ENCODE measurements at regions not wholly inside any gene's neighbourhood (a gene's known extent, or its start where the extent isn't known, plus 50 kb on each side); places are given as distances from the start of the nearest gene placed in this dataset.

- Histone ChIP-seq H3F3A (ENCODE audit: insufficient read depth, low read depth) (no peaks in the 10 kb centered on the region), H3K4me3 (no peak overlapping the region), H3K27me3 (ENCODE audit: insufficient read depth, low read depth) (no peaks in the 10 kb centered on the region), H3K79me2 (ENCODE audit: low read depth) (no peaks in the 10 kb centered on the region), H3K27ac (no peak overlapping the region), H3K4me1 (replicated peaks; ENCODE audit: insufficient read depth) (no peaks in the 10 kb centered on the region), H3K9me2 (ENCODE audit: insufficient read depth) (no peaks in the 10 kb centered on the region), H3K9me3 (ENCODE audit: insufficient read depth, low read depth) (no peaks in the 10 kb centered on the region), H2AFZ (no peak overlapping the region), H3K36me3 (ENCODE audit: low read depth) (no peaks in the 10 kb centered on the region), H3K4me2 (no peak overlapping the region), H4K20me1 (ENCODE audit: insufficient read depth) (no peaks in the 10 kb centered on the region)
- no TSS peak for BruUV-seq (replicated peaks)
- CTCF ChIA-PET = no interaction called here
- POLR2A ChIA-PET (ENCODE audit: unreplicated experiment) = no interaction called here
- TF ChIP-seq EZH2 (IDR thresholded peaks at IDR 0.05; ENCODE audit: low read depth) (no peak), CTCF (conservative IDR thresholded peaks at IDR 0.05) (no peak)
- intact Hi-C loops (cut with micrococcal nuclease; ENCODE audit: unreplicated experiment) = no loop called here
- DNase-seq = no peak
Observed at GRCh38 chr11:23399995-23400394, 539.7 kb upstream of the CCDC179 start.

GRCh38 chr11:23403210-23404185 is 543.2 kb upstream of the CCDC179 start:
- Histone ChIP-seq H3K4me3 (no peak overlapping the region), H4K20me1 (ENCODE audit: insufficient read depth) (no peaks in the 10 kb centered on the region), H2AFZ (no peak overlapping the region), H3K27ac (no peak overlapping the region), H3K9me3 (ENCODE audit: insufficient read depth, low read depth) (no peaks in the 10 kb centered on the region), H3K36me3 (ENCODE audit: low read depth) (no peaks in the 10 kb centered on the region), H3F3A (ENCODE audit: insufficient read depth, low read depth) (no peaks in the 10 kb centered on the region), H3K27me3 (ENCODE audit: insufficient read depth, low read depth) (no peaks in the 10 kb centered on the region), H3K4me1 (replicated peaks; ENCODE audit: insufficient read depth) (no peaks in the 10 kb centered on the region), H3K79me2 (ENCODE audit: low read depth) (no peaks in the 10 kb centered on the region), H3K4me2 (no peak overlapping the region), H3K9me2 (ENCODE audit: insufficient read depth) (no peaks in the 10 kb centered on the region)
- no peak for DNase-seq
- BruUV-seq (replicated peaks) = no TSS peak
- no peak for TF ChIP-seq CTCF (conservative IDR thresholded peaks at IDR 0.05)
- no peak for TF ChIP-seq EZH2 (IDR thresholded peaks at IDR 0.05; ENCODE audit: low read depth)
- POLR2A ChIA-PET (ENCODE audit: unreplicated experiment) = no interaction called here
- intact Hi-C loops (cut with micrococcal nuclease; ENCODE audit: unreplicated experiment) = no loop called here
- CTCF ChIA-PET = no interaction called here

GRCh38 chr11:23404225-23405160 is 544.2 kb upstream of the CCDC179 start:
- no peak overlapping the region for H3K27ac ChIP-seq
- H3K36me3 ChIP-seq (ENCODE audit: low read depth) = no peaks in the 10 kb centered on the region
- intact Hi-C loops (cut with micrococcal nuclease; ENCODE audit: unreplicated experiment) = no loop called here
- no peaks in the 10 kb centered on the region for H4K20me1 ChIP-seq (ENCODE audit: insufficient read depth)
- H3K9me2 ChIP-seq (ENCODE audit: insufficient read depth) = no peaks in the 10 kb centered on the region
- no peaks in the 10 kb centered on the region for H3K79me2 ChIP-seq (ENCODE audit: low read depth)
- no peak overlapping the region for H3K4me2 ChIP-seq
- ChIA-PET CTCF (no interaction called here), POLR2A (ENCODE audit: unreplicated experiment) (no interaction called here)
- no peaks in the 10 kb centered on the region for H3K4me1 ChIP-seq (replicated peaks; ENCODE audit: insufficient read depth)
- no peak overlapping the region for H3K4me3 ChIP-seq
- no peaks in the 10 kb centered on the region for H3K9me3 ChIP-seq (ENCODE audit: insufficient read depth, low read depth)
- no peak overlapping the region for H2AFZ ChIP-seq
- no TSS peak for BruUV-seq (replicated peaks)
- H3K27me3 ChIP-seq (ENCODE audit: insufficient read depth, low read depth) = no peaks in the 10 kb centered on the region
- no peaks in the 10 kb centered on the region for H3F3A ChIP-seq (ENCODE audit: insufficient read depth, low read depth)
- no peak for TF ChIP-seq CTCF (conservative IDR thresholded peaks at IDR 0.05)
- no peak for TF ChIP-seq EZH2 (IDR thresholded peaks at IDR 0.05; ENCODE audit: low read depth)
- DNase-seq = no peak

All from PC-9 (cell line).